HepG2 (cell line): ENCODE measurements at regions not wholly inside any gene's neighbourhood (a gene's known extent, or its start where the extent isn't known, plus 50 kb on each side); places are given as distances from the start of the nearest gene placed in this dataset.
A peak's percentile ranks its signal among the peaks of the same experiment; 100 is the strongest.

ENCODE experiments used
- ATF6 ChIP-seq: sonication (generic); formaldehyde crosslinking; conservative IDR thresholded peaks from 2 replicates; pipeline ENCODE4 v1.4.0; 2020; ENCODE audit warnings: missing genetic modification reagents
- CCAR2 ChIP-seq: fragments of 200-400 bp; formaldehyde crosslinking; optimal IDR thresholded peaks from 2 replicates; pipeline ENCODE3; 2018; ENCODE audit warnings: low read depth, mild to moderate bottlenecking, low read length, moderate library complexity
- PRDM15 ChIP-seq: sonication (generic); formaldehyde crosslinking; IDR thresholded peaks from 2 replicates; pipeline ENCODE4 v1.4.0; 2020; ENCODE audit warnings: missing genetic modification reagents
- RARA ChIP-seq: IDR thresholded peaks from 2 replicates; pipeline ENCODE4 v1.6.1; 2016; ENCODE audit warnings: missing genetic modification reagents, missing compliant biosample characterization
- SOX13 ChIP-seq, 3 experiments: fragments of 450-650 bp in 1 of 3; sonication (generic) in 1 of 3; formaldehyde crosslinking in 1 of 3; IDR thresholded peaks in 2 of 3; conservative IDR thresholded peaks in 1 of 3; 2 replicates each; pipeline versions ENCODE4 v1.5.0 to v1.6.1; 2016 to 2020; ENCODE audit warnings: antibody characterized with exemption in 1 of 3, mild to moderate bottlenecking in 1 of 3, missing compliant biosample characterization in 1 of 3, missing genetic modification reagents in 1 of 3, moderate library complexity in 1 of 3
- SOX6 ChIP-seq, 2 experiments: fragments of 450-650 bp in 1 of 2; sonication (generic) in 1 of 2; formaldehyde crosslinking in 1 of 2; IDR thresholded peaks; 2 replicates each; pipeline versions ENCODE4 v1.4.0 to v1.6.1; 2017 to 2020; ENCODE audit warnings: antibody characterized with exemption in 1 of 2, mild to moderate bottlenecking in 1 of 2, missing genetic modification reagents in 1 of 2
- SRY ChIP-seq: sonication (generic); formaldehyde crosslinking; IDR thresholded peaks from 2 replicates; pipeline ENCODE4 v1.8.0; 2022; ENCODE audit warnings: mild to moderate bottlenecking, missing genetic modification reagents
- USF2 ChIP-seq, 2 experiments: sonication (generic) in 1 of 2; formaldehyde crosslinking in 1 of 2; IDR thresholded peaks; 2 replicates each; pipeline versions ENCODE4 v1.5.1 to v1.6.1; 2011 to 2020; ENCODE audit warnings: borderline replicate concordance in 1 of 2, low read depth in 1 of 2, low read length in 1 of 2, mild to moderate bottlenecking in 1 of 2, missing genetic modification reagents in 1 of 2, moderate library complexity in 1 of 2
- XRCC5 ChIP-seq: fragments of 200-400 bp; formaldehyde crosslinking; optimal IDR thresholded peaks from 2 replicates; pipeline ENCODE3; 2017; ENCODE audit warnings: mild to moderate bottlenecking, low read length
- ZNF224 ChIP-seq: sonication (generic); formaldehyde crosslinking; IDR thresholded peaks from 2 replicates; pipeline ENCODE4 v1.5.0; 2020; ENCODE audit warnings: mild to moderate bottlenecking, missing genetic modification reagents
- ZNF296 ChIP-seq: sonication (generic); formaldehyde crosslinking; conservative IDR thresholded peaks from 2 replicates; pipeline ENCODE4 v1.5.0; 2020; ENCODE audit warnings: mild to moderate bottlenecking, missing genetic modification reagents
- ZNF549 ChIP-seq: sonication (generic); formaldehyde crosslinking; IDR thresholded peaks from 2 replicates; pipeline ENCODE4 v1.5.0; 2020; ENCODE audit warnings: missing genetic modification reagents
- ZNF687 ChIP-seq: sonication (generic); formaldehyde crosslinking; IDR thresholded peaks from 2 replicates; pipeline ENCODE4 v1.5.1; 2020; ENCODE audit warnings: mild to moderate bottlenecking, missing genetic modification reagents, moderate library complexity
- ZNF691 ChIP-seq: sonication (generic); formaldehyde crosslinking; IDR thresholded peaks from 2 replicates; pipeline ENCODE4 v1.4.0; 2020; ENCODE audit warnings: missing genetic modification reagents, low read depth, mild to moderate bottlenecking, borderline replicate concordance

GRCh38 chr11:105202844-105203548 is 63.4 kb upstream of the CARD18 start (continued):
- TF ChIP-seq ZNF549, result no peak
- TF ChIP-seq SRY (CRISPR knock-in tag), result no peak
- TF ChIP-seq RARA (CRISPR knock-in tag), result peak; percentile 80
- no peak for TF ChIP-seq ZNF296 (CRISPR knock-in tag)
- no peak for TF ChIP-seq PRDM15 (CRISPR knock-in tag)
- TF ChIP-seq SOX13 (IDR thresholded peaks at IDR 0.05), result peak; percentile 81
- TF ChIP-seq SOX13 (CRISPR knock-in tag; conservative IDR thresholded peaks at IDR 0.05 in 1 of 2, IDR thresholded peaks at IDR 0.05 in 1 of 2), result peak in 1 of 2 experiments; percentile 98; a peak in 2 of 4 replicates
- no peak for TF ChIP-seq ZNF224 (CRISPR knock-in tag)
- no peak for TF ChIP-seq ZNF691 (CRISPR knock-in tag)
- TF ChIP-seq CCAR2, result no peak
- no peak for TF ChIP-seq SOX6 (IDR thresholded peaks at IDR 0.05)
- TF ChIP-seq SOX6 (CRISPR knock-in tag; IDR thresholded peaks at IDR 0.05), result peak; percentile 97
- no peak for TF ChIP-seq USF2 (IDR thresholded peaks at IDR 0.05; ENCODE audit: low read depth, low read length)
- TF ChIP-seq USF2 (CRISPR knock-in tag; IDR thresholded peaks at IDR 0.05; ENCODE audit: borderline replicate concordance), result no peak
- no peak for TF ChIP-seq XRCC5
- TF ChIP-seq ATF6 (CRISPR knock-in tag), result no peak
- no peak for TF ChIP-seq ZNF687
